AG04449 (cell line): ENCODE measurements at regions not wholly inside any gene's neighbourhood (a gene's known extent, or its start where the extent isn't known, plus 50 kb on each side); places are given as distances from the start of the nearest gene placed in this dataset.

Experiments used
- CTCF ChIA-PET: fragments of 350-600 bp; formaldehyde crosslinking; extraction: SDS; loops from one replicate; lab custom pipeline; 2021; ENCODE audit warnings: antibody characterized with exemption; lab: Yijun Ruan, JAX
- POLR2A ChIA-PET: fragments of 400-600, 350-600 bp; formaldehyde crosslinking; extraction: SDS; loops from one replicate; lab custom pipeline; 2020; ENCODE audit warnings: antibody characterized with exemption, inconsistent platforms; lab: Yijun Ruan, JAX
- DNase-seq: peaks from one replicate; pipeline ENCODE4 v3.0.0-alpha.2; 2010; ENCODE audit warnings: low read depth, low spot score
- H3K4me3 ChIP-seq: 2 replicates; pipeline ENCODE4 v1.5.1; 2011; ENCODE audit warnings: low read depth, mild to moderate bottlenecking, control low read depth, low read length
- CTCF ChIP-seq: IDR thresholded peaks from one replicate; pipeline ENCODE4 v1.5.1; 2011; ENCODE audit warnings: mild to moderate bottlenecking, moderate library complexity, low read length, control low read depth, inconsistent platforms; ENCODE audit not compliant: insufficient read depth; ENCODE audit errors: missing control alignments

- H3K4me3 ChIP-seq = no peak overlapping the region
- POLR2A ChIA-PET = no interaction called here
- DNase-seq = no peak
- TF ChIP-seq CTCF = no peak
- CTCF ChIA-PET = interaction anchor here (0.8 to 1.0 kb wide), 4 partner anchors 152 to 310 kb away, joined by 3 read pairs; no protein-coding TSS in a partner anchor
Observed at GRCh38 chr2:64336171-64336570, 117.8 kb upstream of the LGALSL start.

GRCh38 chr2:64337314-64337713 lies 116.6 kb upstream of the LGALSL start:
- TF ChIP-seq CTCF = no peak
- DNase-seq = no peak
- no peak overlapping the region for H3K4me3 ChIP-seq
- ChIA-PET CTCF (interaction anchor here (0.9 to 1.6 kb wide), 3 partner anchors 8 to 309 kb away, joined by 3 to 4 read pairs (median 3); partner anchors contain the start of gene AFTPH), POLR2A (no interaction called here)

- no peak for TF ChIP-seq CTCF
- CTCF ChIA-PET = interaction anchor here (1.5 to 1.6 kb wide), 2 partner anchors 150 to 185 kb away, joined by 3 to 4 read pairs; partner anchors contain the start of gene AFTPH
- no peak overlapping the region for H3K4me3 ChIP-seq
- POLR2A ChIA-PET = no interaction called here
- no peak for DNase-seq
Observed at GRCh38 chr2:64338108-64338507, 115.9 kb upstream of the LGALSL start.

- no peak for TF ChIP-seq CTCF
- ChIA-PET CTCF (interaction anchor here (1.5 to 11.8 kb wide), 3 partner anchors 8 to 149 kb away, joined by 3 to 103 read pairs (median 4); no protein-coding TSS in a partner anchor), POLR2A (no interaction called here)
- no peak for DNase-seq
- H3K4me3 ChIP-seq = no peak overlapping the region
Observed at GRCh38 chr2:64338910-64339500, 115.0 kb upstream of the LGALSL start.

DNA sequence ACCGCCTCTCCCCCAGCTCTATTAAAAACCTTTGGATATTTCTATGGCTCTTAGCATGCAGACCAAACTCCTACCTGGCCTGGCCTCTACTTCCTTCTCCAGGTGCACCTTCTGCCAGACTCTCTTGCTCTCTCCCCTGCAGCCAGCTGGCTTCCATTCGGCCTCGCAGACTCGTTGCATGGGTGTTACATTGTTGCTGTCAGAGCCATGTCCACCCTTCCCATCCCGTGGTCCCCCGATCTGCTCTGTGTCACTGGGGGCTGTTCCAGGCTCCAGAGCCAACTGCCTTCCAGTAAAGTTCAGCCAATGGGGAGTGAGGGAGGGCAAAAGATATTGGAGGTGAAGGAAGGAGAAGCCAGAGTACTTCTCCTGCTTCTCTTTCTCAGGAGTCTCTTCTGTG lies 112.5 kb upstream of the LGALSL start:
- no peak for TF ChIP-seq CTCF
- no peak overlapping the region for H3K4me3 ChIP-seq
- no peak for DNase-seq
- CTCF ChIA-PET = interaction anchor here (1.2 to 11.8 kb wide), 3 partner anchors 10 to 146 kb away, joined by 5 to 103 read pairs (median 5); no protein-coding TSS in a partner anchor
- POLR2A ChIA-PET = no interaction called here

- ChIA-PET POLR2A (no interaction called here), CTCF (interaction anchor here (1.5 to 11.8 kb wide), 3 partner anchors 11 to 181 kb away, joined by 3 to 103 read pairs (median 5); no protein-coding TSS in a partner anchor)
- no peak for DNase-seq
Observed at GRCh38 chr2:64342195-64343099, 111.5 kb upstream of the LGALSL start.

More at GRCh38 chr2:64342195-64343099, 111.5 kb upstream of the LGALSL start:
- no peak overlapping the region for H3K4me3 ChIP-seq
- TF ChIP-seq CTCF = no peak
